GM13977 (cell line): ENCODE measurements at regions not wholly inside any gene's neighbourhood (a gene's known extent, or its start where the extent isn't known, plus 50 kb on each side); places are given as distances from the start of the nearest gene placed in this dataset.

ENCODE experiments used
- DNase-seq: peaks from one replicate; pipeline ENCODE4 v3.0.0; 2012; ENCODE audit warnings: low spot score
- in situ Hi-C: fragments of 300-500 bp; cut with MboI; formaldehyde crosslinking; loops from one replicate; pipeline ENCODE4 v1.12.0; 2022; ENCODE audit warnings: low sequenced_read_pairs, low pct_unique_long_range_greater_than_20kb, mixed read lengths, inconsistent platforms; ENCODE audit not compliant: unreplicated experiment
- TF ChIP-seq, protein P1 (sequence below): IDR thresholded peaks from 2 replicates; pipeline ENCODE4 v1.5.1; 2012; ENCODE audit warnings: mild to moderate bottlenecking, control low read depth; ENCODE audit not compliant: insufficient read depth; ENCODE audit errors: extremely low read depth, missing control alignments

DNA sequence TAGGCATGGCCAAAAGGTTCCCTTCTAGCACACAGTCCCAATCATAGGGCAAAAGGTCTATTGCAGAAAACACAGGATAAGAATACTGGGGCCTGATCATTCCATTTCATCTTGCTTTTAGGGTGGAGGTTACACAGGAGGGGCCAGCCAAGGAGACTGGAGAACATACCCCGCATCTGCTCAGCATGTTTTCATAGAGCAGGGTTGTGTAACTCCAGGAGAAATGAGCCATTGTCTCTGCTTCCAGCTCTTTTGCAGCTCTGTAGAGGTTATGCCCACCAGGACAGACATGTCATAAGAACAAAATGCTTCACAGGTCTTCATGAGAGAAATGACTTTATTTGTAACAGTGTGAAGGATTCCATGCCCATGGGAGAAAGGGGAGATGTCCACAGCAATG lies 742.8 kb downstream of the DACH1 start:
- TF ChIP-seq, protein P1, sequence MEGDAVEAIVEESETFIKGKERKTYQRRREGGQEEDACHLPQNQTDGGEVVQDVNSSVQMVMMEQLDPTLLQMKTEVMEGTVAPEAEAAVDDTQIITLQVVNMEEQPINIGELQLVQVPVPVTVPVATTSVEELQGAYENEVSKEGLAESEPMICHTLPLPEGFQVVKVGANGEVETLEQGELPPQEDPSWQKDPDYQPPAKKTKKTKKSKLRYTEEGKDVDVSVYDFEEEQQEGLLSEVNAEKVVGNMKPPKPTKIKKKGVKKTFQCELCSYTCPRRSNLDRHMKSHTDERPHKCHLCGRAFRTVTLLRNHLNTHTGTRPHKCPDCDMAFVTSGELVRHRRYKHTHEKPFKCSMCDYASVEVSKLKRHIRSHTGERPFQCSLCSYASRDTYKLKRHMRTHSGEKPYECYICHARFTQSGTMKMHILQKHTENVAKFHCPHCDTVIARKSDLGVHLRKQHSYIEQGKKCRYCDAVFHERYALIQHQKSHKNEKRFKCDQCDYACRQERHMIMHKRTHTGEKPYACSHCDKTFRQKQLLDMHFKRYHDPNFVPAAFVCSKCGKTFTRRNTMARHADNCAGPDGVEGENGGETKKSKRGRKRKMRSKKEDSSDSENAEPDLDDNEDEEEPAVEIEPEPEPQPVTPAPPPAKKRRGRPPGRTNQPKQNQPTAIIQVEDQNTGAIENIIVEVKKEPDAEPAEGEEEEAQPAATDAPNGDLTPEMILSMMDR, result no peak
- in situ Hi-C loops, result no loop called here

DNA sequence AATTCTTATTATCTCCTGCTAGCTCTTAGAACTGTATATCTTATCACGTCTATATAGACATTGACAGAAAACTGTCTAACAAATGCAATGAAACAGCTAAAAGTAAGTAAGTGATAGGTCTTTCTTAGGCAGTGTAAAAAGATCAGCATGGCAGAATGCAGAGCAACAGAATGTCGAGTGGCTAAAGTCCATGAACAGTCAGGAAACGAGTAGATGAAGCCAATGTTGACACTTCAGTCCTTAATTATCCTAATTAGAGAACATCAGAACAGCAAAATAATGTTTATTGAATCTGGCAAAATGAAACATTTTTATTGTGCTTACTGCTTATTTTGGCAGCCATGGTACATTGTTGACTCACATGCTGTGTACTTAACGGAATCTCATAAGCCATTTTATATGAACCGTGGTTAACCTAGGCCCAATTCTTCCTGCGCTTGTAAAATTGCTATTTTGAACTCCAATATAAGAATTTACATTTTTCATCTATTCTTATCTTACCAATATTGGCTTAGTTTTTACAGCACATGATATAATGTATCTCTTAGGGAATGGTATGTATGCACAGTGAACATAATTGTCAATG lies 748.1 kb downstream of the DACH1 start:
- DNase-seq, result no peak
- TF ChIP-seq, protein P1, result no peak
- in situ Hi-C loops, result no loop called here

More for the DNA sequence above, 742.8 kb downstream of the DACH1 start:
- no peak for DNase-seq

DNA sequence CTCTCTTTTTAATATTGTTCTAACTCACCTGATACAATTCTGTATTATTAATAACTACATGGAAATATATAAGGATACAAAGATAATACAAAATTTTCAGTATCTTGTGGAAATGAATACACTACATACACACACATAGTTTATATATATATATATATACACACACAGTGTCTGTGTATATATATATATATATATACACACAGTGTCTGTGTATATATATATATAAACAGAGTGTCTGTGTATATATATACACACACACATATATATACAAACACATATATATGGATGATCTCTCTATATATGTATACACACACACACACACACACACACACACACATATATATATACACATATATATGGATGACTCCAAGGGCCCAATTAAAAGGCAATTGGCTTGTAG lies 749.1 kb downstream of the DACH1 start:
- in situ Hi-C loops, result no loop called here
- TF ChIP-seq, protein P1, result no peak
- DNase-seq, result no peak

DNA sequence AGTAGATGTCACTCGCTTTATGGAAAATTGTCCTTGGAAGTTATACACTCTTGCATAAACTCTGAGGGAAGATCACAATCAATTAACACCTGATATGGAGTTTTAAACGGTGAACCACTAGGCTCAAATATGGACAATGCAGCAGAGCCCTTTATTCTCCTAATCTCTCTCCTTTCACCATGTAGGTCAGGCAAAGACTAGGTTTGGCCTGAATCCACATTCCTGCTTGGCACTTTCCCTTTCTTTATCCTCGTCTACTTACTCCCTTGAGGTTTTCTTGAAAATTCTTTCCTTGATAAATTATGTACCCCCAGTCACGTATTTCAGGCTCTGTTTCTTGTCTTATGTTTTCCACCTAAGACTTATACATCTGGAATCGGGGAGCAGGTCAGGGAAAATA lies 751.7 kb downstream of the DACH1 start:
- in situ Hi-C loops, result no loop called here
- TF ChIP-seq, protein P1, result no peak
- no peak for DNase-seq

DNA sequence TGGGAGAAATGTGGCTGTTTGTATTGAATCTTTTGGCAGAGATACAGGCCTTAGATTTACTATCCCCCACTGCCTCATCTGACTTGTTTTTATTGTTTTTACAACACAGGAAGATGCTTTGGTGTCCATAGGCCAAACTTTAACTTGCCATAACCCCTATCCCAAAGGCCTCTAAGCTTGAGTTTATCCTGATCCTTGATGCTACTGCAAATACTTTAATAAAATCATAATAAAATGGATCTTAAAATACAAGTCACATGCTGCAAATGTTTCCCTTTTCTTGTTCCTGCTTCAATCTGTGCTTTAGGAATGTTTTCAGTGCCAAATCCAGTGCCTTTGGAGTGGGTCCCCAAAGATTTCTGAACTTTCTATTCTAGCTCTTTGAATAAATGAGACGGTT lies 770.6 kb downstream of the DACH1 start:
- DNase-seq, result no peak
- in situ Hi-C loops, result no loop called here
- TF ChIP-seq, protein P1, result no peak

DNA sequence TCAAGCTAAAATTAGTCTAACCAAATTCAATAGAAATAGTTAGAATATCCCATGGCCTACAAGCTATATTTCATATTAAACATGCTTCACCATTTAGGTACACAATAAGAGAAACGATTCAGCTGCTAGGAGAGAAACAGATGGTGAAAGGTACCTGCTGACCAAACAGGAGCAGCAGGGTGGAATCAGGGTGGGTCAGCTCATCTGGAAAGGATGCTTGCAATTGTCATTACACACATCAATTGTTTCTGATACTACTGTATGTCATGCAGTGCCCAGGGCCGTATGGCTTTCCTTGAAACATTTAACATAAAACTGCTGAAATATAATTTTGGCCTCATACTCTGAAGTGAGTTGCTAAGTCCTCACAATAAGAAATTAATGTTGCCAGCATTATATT lies 776.0 kb downstream of the DACH1 start:
- TF ChIP-seq, protein P1, result no peak
- in situ Hi-C loops, result no loop called here
- DNase-seq, result no peak

DNA sequence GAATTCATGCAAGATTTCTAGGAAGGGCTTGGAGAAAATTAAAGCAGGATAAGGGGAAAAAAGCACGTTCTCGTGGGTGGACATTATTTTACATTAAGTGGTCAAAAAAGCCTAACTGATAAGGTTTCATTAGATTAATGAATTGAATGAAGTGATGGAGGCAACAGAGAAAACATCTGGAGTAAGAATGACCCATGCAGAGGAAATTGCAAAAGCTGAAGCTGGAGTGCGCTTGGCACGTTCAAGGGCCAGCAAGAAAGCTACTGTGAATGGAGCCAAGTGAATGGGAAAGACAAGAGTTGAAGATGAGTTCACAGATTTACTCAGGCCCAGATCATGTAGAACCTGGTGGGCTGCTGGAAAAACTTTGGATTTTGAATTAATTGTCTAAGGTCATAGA lies 777.9 kb downstream of the DACH1 start:
- TF ChIP-seq, protein P1, result no peak
- DNase-seq, result no peak
- in situ Hi-C loops, result no loop called here
